SU-DHL-6 (cell line): ENCODE measurements at regions not wholly inside any gene's neighbourhood (a gene's known extent, or its start where the extent isn't known, plus 50 kb on each side); places are given as distances from the start of the nearest gene placed in this dataset.

Experiments used
- H2AFZ ChIP-seq: fragments of 200-600 bp; sonication (generic); 2 replicates; pipeline ENCODE4 v1.6.1; 2014; ENCODE audit warnings: low read depth, mild to moderate bottlenecking, moderate library complexity, mixed read lengths, antibody characterized with exemption, low read length; ENCODE audit not compliant: severe bottlenecking
- H3F3A ChIP-seq: fragments of 200-600 bp; shearing (Covaris generic); 2 replicates; pipeline ENCODE4 v1.6.0; 2016; ENCODE audit warnings: antibody characterized with exemption, mild to moderate bottlenecking; ENCODE audit not compliant: insufficient read depth
- H3K27ac ChIP-seq: fragments of 200-600 bp; sonication (generic); 2 replicates; pipeline ENCODE4 v1.5.1; 2016; ENCODE audit warnings: low read depth, mild to moderate bottlenecking, low read length, moderate library complexity, mixed read lengths
- H3K27me3 ChIP-seq: fragments of 200-600 bp; sonication (generic), shearing (Covaris generic); 2 replicates; pipeline ENCODE4 v1.6.0; 2014; ENCODE audit warnings: mild to moderate bottlenecking, low read length
- H3K36me3 ChIP-seq: fragments of 200-600 bp; sonication (generic); 2 replicates; pipeline ENCODE4 v1.6.1; 2014; ENCODE audit warnings: mild to moderate bottlenecking, low read length, mixed read lengths
- H3K4me2 ChIP-seq: fragments of 300-600, 200-600 bp; shearing (Covaris generic), sonication (generic); 2 replicates; pipeline ENCODE4 v1.6.0; 2014; ENCODE audit warnings: low read length, low read depth, mild to moderate bottlenecking; ENCODE audit not compliant: poor library complexity, severe bottlenecking
- H3K4me3 ChIP-seq: fragments of 200-600 bp; sonication (generic); 2 replicates; pipeline ENCODE4 v1.5.1; 2014; ENCODE audit warnings: antibody characterized with exemption, low read length, mild to moderate bottlenecking, mixed read lengths; ENCODE audit not compliant: insufficient read depth, poor library complexity, severe bottlenecking
- H3K79me2 ChIP-seq: fragments of 200-600 bp; sonication (generic); 2 replicates; pipeline ENCODE4 v1.6.1; 2014; ENCODE audit warnings: mild to moderate bottlenecking, low read length, moderate library complexity; ENCODE audit not compliant: insufficient read depth
- H3K9ac ChIP-seq: fragments of 200-600 bp; sonication (generic); 2 replicates; pipeline ENCODE4 v1.7.0; 2014; ENCODE audit warnings: mild to moderate bottlenecking, low read length
- H3K9me2 ChIP-seq: fragments of 200-600 bp; sonication (generic); replicated peaks from 2 replicates; pipeline ENCODE4 v1.6.1; 2014; ENCODE audit warnings: low read length; ENCODE audit not compliant: insufficient read depth
- H3K9me3 ChIP-seq: fragments of 200-600 bp; sonication (generic); 2 replicates; pipeline ENCODE4 v1.6.1; 2014; ENCODE audit warnings: low read length, mixed read lengths; ENCODE audit not compliant: insufficient read depth
- H4K20me1 ChIP-seq: fragments of 200-600 bp; sonication (generic); 2 replicates; pipeline ENCODE4 v1.6.1; 2014; ENCODE audit warnings: low read depth, mild to moderate bottlenecking, antibody characterized with exemption, low read length, moderate library complexity, mixed read lengths
- EZH2phosphoT487 ChIP-seq: fragments of 200-600 bp; sonication (generic), shearing (Covaris generic); conservative IDR thresholded peaks from 2 replicates; pipeline ENCODE4 v1.6.1; 2018; ENCODE audit warnings: mild to moderate bottlenecking, antibody characterized with exemption, low read length, moderate library complexity, mixed read lengths
- TF ChIP-seq, protein P1 (sequence below): fragments of 200-600 bp; sonication (generic); IDR thresholded peaks from one replicate; pipeline ENCODE4 v1.5.1; 2017; ENCODE audit warnings: antibody characterized with exemption, mild to moderate bottlenecking, low read length, moderate library complexity; ENCODE audit not compliant: insufficient read depth, poor library complexity, severe bottlenecking

DNA sequence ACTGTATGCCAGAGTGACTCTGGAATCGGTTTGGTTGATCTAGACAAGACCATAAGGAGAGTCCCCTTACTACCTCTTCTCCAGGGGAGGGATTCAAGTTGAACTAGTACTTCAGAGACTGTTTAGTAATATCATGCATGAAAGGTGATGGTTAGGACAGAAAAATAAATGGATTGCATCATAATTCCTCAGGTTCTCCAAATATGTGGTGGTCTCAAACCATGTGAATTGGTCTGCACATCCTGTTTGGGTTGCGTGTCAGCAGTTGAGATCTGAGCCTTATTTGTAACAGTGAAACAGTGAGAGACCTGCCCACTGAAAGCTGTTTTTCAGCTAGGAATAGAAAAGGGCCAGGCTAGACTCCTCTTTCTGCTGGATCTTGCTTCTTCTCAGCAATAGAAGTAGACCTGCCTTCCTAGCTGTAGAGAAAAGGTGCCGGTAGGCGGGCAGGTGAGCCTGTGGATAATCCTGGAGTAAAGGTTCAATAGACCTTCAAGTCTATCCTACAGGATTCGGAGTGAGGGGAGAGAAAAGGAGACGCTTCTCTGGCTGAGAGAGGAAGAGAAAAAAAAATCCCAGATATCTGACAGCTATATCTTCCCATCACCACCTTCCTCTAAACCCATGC lies 258.5 kb upstream of the E2F7 start:
- Histone ChIP-seq H3K4me3 (no peak overlapping the region), H3K4me2 (no peak overlapping the region), H3K79me2 (no peaks in the 10 kb centered on the region), H4K20me1 (no peaks in the 10 kb centered on the region), H3K27ac (no peak overlapping the region), H3K36me3 (no peaks in the 10 kb centered on the region), H2AFZ (no peak overlapping the region), H3F3A (no peaks in the 10 kb centered on the region), H3K27me3 (no peaks in the 10 kb centered on the region), H3K9me3 (no peaks in the 10 kb centered on the region), H3K9me2 (no peaks in the 10 kb centered on the region), H3K9ac (no peak overlapping the region)
- TF ChIP-seq, protein P1, sequence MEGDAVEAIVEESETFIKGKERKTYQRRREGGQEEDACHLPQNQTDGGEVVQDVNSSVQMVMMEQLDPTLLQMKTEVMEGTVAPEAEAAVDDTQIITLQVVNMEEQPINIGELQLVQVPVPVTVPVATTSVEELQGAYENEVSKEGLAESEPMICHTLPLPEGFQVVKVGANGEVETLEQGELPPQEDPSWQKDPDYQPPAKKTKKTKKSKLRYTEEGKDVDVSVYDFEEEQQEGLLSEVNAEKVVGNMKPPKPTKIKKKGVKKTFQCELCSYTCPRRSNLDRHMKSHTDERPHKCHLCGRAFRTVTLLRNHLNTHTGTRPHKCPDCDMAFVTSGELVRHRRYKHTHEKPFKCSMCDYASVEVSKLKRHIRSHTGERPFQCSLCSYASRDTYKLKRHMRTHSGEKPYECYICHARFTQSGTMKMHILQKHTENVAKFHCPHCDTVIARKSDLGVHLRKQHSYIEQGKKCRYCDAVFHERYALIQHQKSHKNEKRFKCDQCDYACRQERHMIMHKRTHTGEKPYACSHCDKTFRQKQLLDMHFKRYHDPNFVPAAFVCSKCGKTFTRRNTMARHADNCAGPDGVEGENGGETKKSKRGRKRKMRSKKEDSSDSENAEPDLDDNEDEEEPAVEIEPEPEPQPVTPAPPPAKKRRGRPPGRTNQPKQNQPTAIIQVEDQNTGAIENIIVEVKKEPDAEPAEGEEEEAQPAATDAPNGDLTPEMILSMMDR: no peak
- no peak for TF ChIP-seq EZH2phosphoT487

DNA sequence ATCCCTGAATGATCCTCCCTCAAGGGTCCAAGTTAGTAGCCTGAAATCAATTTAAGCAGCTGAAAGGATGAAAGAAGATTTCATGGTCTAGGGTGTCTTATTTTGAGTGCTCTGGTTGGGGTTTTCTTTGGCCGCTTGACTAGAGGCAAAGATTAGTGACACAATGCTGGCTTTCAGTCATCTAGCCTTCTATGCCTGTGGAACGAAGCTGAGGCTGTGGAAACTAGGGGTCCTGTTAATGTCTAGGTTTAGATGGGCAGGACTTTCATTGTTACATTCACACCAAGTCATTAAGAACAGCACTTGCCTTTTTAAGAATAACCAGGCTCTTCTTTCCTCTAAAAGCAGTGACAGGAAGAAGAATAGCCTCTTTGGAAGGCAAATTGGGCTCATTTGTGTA lies 253.8 kb upstream of the E2F7 start:
- Histone ChIP-seq H3K79me2 (no peaks in the 10 kb centered on the region), H3K4me3 (no peak overlapping the region), H3K9ac (no peak overlapping the region), H3F3A (no peaks in the 10 kb centered on the region), H3K4me2 (no peak overlapping the region), H3K9me3 (no peaks in the 10 kb centered on the region), H4K20me1 (no peaks in the 10 kb centered on the region), H3K27me3 (no peaks in the 10 kb centered on the region), H3K27ac (no peak overlapping the region), H3K36me3 (no peaks in the 10 kb centered on the region), H2AFZ (no peak overlapping the region), H3K9me2 (no peaks in the 10 kb centered on the region)
- TF ChIP-seq, protein P1: no peak
- TF ChIP-seq EZH2phosphoT487: no peak

DNA sequence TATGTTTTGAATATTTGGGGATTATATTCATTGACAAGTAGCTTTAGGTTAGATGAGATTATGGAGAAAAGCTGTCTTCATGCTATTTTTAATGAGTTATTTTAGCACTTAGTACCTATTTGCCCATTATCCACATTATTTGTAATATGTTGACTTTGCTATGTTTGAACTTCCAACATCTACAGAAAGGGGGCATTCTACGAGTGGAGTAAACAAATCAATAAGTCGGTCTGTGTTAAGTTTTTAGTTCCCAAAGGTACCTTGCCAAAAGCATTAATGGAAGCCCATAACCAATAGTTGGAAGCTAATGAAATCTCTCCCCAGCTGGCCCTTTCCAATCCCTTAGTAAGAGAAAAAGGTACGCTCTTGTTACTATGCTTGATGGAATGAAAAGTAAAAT lies 250.0 kb upstream of the E2F7 start:
- Histone ChIP-seq H4K20me1 (no peaks in the 10 kb centered on the region), H3K27ac (no peak overlapping the region), H3K9ac (no peak overlapping the region), H3K79me2 (no peaks in the 10 kb centered on the region), H3K27me3 (no peaks in the 10 kb centered on the region), H3K9me3 (no peaks in the 10 kb centered on the region), H3K36me3 (no peaks in the 10 kb centered on the region), H3K9me2 (no peaks in the 10 kb centered on the region), H3K4me3 (no peak overlapping the region), H2AFZ (no peak overlapping the region), H3K4me2 (no peak overlapping the region), H3F3A (no peaks in the 10 kb centered on the region)
- TF ChIP-seq EZH2phosphoT487: no peak
- TF ChIP-seq, protein P1: no peak
